Anterior cingulate cortex (tissue), 58 donors: ENCODE measurements at regions not wholly inside any gene's neighbourhood (a gene's known extent, or its start where the extent isn't known, plus 50 kb on each side); places are given as distances from the start of the nearest gene placed in this dataset.

Source experiments
- DNase-seq, 58 donors: peaks; one replicate each; lab custom pipeline; 2025; lab: John Stamatoyannopoulos, UW

- DNase-seq = no peak
These were observed 64.3 kb upstream of the SIRPG start for GRCh38 chr20:1721687-1722512.

DNA sequence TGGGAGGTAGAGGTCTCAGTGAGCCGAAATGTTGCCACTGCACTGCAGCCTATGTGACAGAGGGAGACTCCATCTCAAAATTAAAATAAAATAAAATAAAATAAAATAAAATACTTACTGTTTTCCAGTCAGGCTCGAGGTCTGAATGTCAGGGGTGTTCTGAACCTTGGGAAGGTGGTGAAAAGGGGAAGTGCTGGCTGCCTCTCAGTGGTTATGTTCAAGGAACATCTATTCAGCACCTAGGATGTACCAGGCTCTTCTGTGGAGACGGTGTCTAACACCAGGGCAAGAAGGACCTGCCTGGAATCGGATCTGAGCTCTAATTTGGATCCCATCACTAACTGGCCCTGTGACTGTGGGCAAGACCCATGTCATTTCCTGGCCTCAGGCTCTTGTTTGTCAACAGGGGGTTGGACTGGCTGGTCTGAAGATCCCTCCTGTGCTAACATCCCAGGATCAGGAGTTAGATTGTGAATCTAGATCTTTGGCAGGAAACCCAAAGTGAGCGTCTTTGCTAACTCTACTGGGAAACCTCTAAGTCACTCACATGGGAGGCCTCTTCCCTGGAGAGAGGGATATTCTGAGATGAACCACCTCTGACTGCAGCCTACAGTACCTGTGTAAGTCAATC lies 63.4 kb upstream of the SIRPG start:
- no peak for DNase-seq

DNA sequence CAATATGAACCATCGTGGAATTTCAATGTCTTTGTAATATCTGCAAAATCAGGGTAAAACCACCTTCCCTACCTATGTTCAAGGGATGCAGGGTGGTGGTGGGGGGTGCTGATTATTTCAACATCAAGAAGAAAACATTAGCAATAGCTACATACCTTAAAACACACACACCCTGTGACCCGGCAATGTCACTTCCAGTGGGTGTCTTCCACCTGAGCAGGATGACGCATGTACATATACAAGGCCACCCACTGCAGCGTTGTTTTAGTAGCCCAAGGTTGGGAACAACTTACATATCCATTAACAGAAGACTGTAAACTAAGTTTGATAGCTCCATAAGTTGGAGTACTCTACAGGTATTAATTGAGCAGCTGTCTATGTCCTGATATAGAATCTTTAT lies 62.6 kb upstream of the SIRPG start:
- DNase-seq = no peak

GRCh38 chr20:1718604-1719384 lies 61.2 kb upstream of the SIRPG start:
- peak in 18 of 58 donors; percentile 11 to 67 (median 25) for DNase-seq

DNA sequence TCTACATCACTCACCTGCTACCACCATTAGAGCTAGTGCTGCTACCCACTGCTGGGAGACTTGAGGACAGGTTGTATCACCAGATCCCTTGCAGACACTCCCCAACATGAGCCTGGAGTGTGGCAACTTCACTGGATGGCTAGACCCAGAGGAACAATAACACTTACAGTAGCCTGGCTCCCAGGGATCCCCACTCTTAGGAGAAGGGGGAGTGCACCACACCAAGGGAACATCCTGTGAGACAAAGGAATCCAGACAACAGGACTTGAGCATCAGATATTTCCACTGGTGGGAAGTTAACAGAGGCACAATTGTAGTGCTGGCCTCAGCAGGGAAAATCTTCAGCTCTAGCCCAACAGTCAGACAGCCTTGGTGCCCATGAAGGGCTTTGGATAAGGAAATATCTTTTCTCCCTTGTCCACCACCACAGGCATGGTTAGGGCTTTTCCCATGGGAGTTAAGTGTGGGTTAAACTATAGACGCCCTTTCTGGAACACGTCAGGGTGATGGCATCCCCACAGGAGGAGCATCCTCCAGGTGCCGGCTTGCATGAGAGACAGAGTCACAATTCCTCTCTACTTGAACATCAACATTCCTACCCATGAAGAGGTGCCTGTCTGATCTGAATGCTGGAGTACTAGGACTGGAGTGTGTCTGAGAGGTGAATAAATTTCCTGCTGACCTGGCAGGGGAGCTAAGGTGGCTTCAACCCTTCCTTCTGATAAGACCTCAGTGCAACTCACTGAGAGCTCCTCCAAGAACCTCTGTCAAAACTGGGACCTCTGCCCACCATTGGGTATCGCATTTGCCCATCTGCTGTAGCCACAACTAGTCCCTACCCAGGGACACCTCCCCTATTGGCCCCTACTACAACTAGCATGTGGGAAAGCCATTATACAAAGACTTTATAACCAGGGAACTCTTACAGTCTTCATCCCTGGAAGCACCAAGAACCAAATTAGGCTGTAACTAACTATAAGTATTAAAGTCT lies 55.4 kb upstream of the SIRPG start:
- no peak for DNase-seq

- peak in 11 of 58 donors; percentile 2 to 36 (median 21) for DNase-seq
These were observed 54.4 kb upstream of the SIRPG start for GRCh38 chr20:1711826-1712601.

DNA sequence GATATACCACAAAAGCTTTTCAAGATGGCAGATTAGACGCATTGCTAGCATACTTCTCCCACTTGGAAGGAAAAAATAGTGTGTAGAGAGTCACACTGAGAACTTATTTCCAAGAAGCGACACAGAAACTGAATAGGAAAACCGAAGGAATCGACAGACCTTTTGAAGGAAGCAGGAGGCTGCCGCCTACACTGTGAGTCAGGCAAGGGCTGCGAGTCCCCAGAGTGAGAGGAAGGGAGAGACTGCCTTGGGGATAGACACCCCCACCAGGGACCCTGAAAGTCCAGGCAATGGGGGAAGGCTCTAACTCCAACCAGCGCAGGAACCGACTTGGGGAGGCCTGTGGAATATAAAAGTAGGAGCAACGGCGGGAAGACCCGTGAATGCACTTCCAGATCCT lies 53.7 kb upstream of the SIRPG start:
- DNase-seq = peak in 1 of 58 donors; percentile 3

DNA sequence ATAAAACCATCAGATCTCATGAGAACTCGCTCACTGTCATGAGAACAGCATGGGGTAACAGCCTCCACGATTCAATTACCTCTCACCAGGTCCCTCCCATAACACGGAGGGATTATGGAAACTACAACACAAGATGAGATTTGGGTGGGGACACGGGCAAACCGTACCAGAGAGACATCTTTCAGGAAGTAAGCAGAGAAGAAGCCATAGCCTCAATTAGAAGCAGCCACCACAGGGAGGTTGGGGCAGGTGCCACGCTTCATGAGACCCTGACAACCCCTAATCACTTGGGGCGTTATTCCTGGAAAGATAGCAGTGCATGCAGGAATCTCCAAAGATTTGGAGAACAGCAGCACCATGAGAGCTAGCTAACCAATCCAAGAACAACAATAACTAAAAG lies 52.9 kb upstream of the SIRPG start:
- no peak for DNase-seq

- DNase-seq = no peak
These were observed 50.2 kb upstream of the SIRPG start for GRCh38 chr20:1707588-1708449.
